Ureter (tissue), 1 donor: ENCODE measurements at regions not wholly inside any gene's neighbourhood (a gene's known extent, or its start where the extent isn't known, plus 50 kb on each side); places are given as distances from the start of the nearest gene placed in this dataset.
"Not testable (repeated sequence)": the region's sequence is repeated elsewhere in the genome, so short reads cannot be mapped to it uniquely, and the experiment has no call there.

Experiments
- DNase-seq: peaks from one replicate; pipeline ENCODE4 v3.0.0-alpha.2; 2020; ENCODE audit warnings: low spot score
- donor health status: DM: yes; HTN: yes; CAD: no.

- no peak for DNase-seq
Observed at GRCh38 chr3:163813935-163814334, 1264.4 kb downstream of the SI start.

GRCh38 chr3:163812006-163812405 lies 1266.3 kb downstream of the SI start:
- no peak for DNase-seq

GRCh38 chr3:163809540-163809993 lies 1268.7 kb downstream of the SI start:
- DNase-seq, result no peak

- DNase-seq, result no peak
Observed at GRCh38 chr3:163786416-163786815, 1291.9 kb downstream of the SI start.

GRCh38 chr3:163785693-163786092 lies 1292.6 kb downstream of the SI start:
- DNase-seq, result no peak

- no peak for DNase-seq
Observed at GRCh38 chr3:163779396-163780344, 1298.6 kb downstream of the SI start.

- DNase-seq, result no peak
Observed at GRCh38 chr3:163776743-163777142, 1301.6 kb downstream of the SI start.

GRCh38 chr3:163773136-163773535 lies 1305.2 kb downstream of the SI start:
- no peak for DNase-seq

- DNase-seq, result no peak
Observed at GRCh38 chr3:163768048-163768447, 1310.2 kb downstream of the SI start.

GRCh38 chr3:163766112-163766511 lies 1312.2 kb downstream of the SI start:
- DNase-seq, result no peak

- DNase-seq, result no peak
Observed at GRCh38 chr3:163753033-163753432, 1325.3 kb downstream of the SI start.

- no peak for DNase-seq
Observed at GRCh38 chr3:163745204-163745603, 1333.1 kb downstream of the SI start.

GRCh38 chr3:163735394-163735793 lies 1342.9 kb downstream of the SI start:
- DNase-seq, result no peak

- no peak for DNase-seq
Observed at GRCh38 chr3:163730684-163731083, 1347.6 kb downstream of the SI start.

- DNase-seq, result no peak
Observed at GRCh38 chr3:163726125-163726524, 1352.2 kb downstream of the SI start.

GRCh38 chr3:163722405-163722804 lies 1355.9 kb downstream of the SI start:
- DNase-seq, result no peak

GRCh38 chr3:163721596-163721995 lies 1356.7 kb downstream of the SI start:
- DNase-seq, result no peak

GRCh38 chr3:163717377-163717776 lies 1360.9 kb downstream of the SI start:
- DNase-seq, result no peak

GRCh38 chr3:163708428-163708827 lies 1369.9 kb downstream of the SI start:
- no peak for DNase-seq

GRCh38 chr3:163707659-163708058 lies 1370.6 kb downstream of the SI start:
- no peak for DNase-seq

- DNase-seq, result not testable (repeated sequence)
Observed at GRCh38 chr3:163698221-163698620, 1380.1 kb downstream of the SI start.

GRCh38 chr3:163692494-163692893 lies 1385.8 kb downstream of the SI start:
- no peak for DNase-seq

- no peak for DNase-seq
Observed at GRCh38 chr3:163684651-163685050, 1393.6 kb downstream of the SI start.

- no peak for DNase-seq
Observed at GRCh38 chr3:163672954-163673353, 1405.3 kb downstream of the SI start.
